Activated CD4-positive, alpha-beta T cell treated with anti-CD3 and anti-CD28 coated beads, Interleukin-2, Interleukin-6, amounts not matched to agents 100 ng/mL and 50 ng/mL, durations not matched to agents 16 hours and 8 hours (primary cell): ENCODE measurements at regions not wholly inside any gene's neighbourhood (a gene's known extent, or its start where the extent isn't known, plus 50 kb on each side); places are given as distances from the start of the nearest gene placed in this dataset.

ENCODE experiments used
- DNase-seq: peaks from one replicate; pipeline ENCODE4 v3.0.0-alpha.2; 2020

- DNase-seq = no peak
These were observed 498.3 kb downstream of the ADGRL2 start for GRCh38 chr1:82299056-82299455.

GRCh38 chr1:82297139-82297896 is 496.6 kb downstream of the ADGRL2 start:
- no peak for DNase-seq

GRCh38 chr1:82287556-82287955 is 486.8 kb downstream of the ADGRL2 start:
- no peak for DNase-seq

GRCh38 chr1:82284213-82284612 is 483.5 kb downstream of the ADGRL2 start:
- DNase-seq = no peak

- no peak for DNase-seq
These were observed 478.5 kb downstream of the ADGRL2 start for GRCh38 chr1:82279241-82279640.

GRCh38 chr1:82273816-82274215 is 473.1 kb downstream of the ADGRL2 start:
- no peak for DNase-seq

- DNase-seq = no peak
These were observed 468.7 kb downstream of the ADGRL2 start for GRCh38 chr1:82269431-82269830.

- DNase-seq = no peak
These were observed 468.1 kb downstream of the ADGRL2 start for GRCh38 chr1:82268826-82269225.

- DNase-seq = no peak
These were observed 465.6 kb downstream of the ADGRL2 start for GRCh38 chr1:82266351-82266750.

- DNase-seq = no peak
These were observed 464.7 kb downstream of the ADGRL2 start for GRCh38 chr1:82265436-82265835.

GRCh38 chr1:82264802-82265201 is 464.1 kb downstream of the ADGRL2 start:
- no peak for DNase-seq

GRCh38 chr1:82263396-82263795 is 462.7 kb downstream of the ADGRL2 start:
- DNase-seq = no peak

- no peak for DNase-seq
These were observed 459.9 kb downstream of the ADGRL2 start for GRCh38 chr1:82260666-82261065.

GRCh38 chr1:82260051-82260450 is 459.3 kb downstream of the ADGRL2 start:
- no peak for DNase-seq

- DNase-seq = no peak
These were observed 458.2 kb downstream of the ADGRL2 start for GRCh38 chr1:82258887-82259286.

- no peak for DNase-seq
These were observed 445.3 kb downstream of the ADGRL2 start for GRCh38 chr1:82246050-82246449.

GRCh38 chr1:82245345-82246014 is 444.7 kb downstream of the ADGRL2 start:
- no peak for DNase-seq

GRCh38 chr1:82240571-82240970 is 439.8 kb downstream of the ADGRL2 start:
- DNase-seq = no peak

- DNase-seq = no peak
These were observed 429.9 kb downstream of the ADGRL2 start for GRCh38 chr1:82230667-82231066.

- no peak for DNase-seq
These were observed 426.8 kb downstream of the ADGRL2 start for GRCh38 chr1:82227306-82228095.

GRCh38 chr1:82226186-82226505 is 425.4 kb downstream of the ADGRL2 start:
- DNase-seq = no peak

GRCh38 chr1:82225421-82226185 is 424.9 kb downstream of the ADGRL2 start:
- DNase-seq = peak; percentile 0

GRCh38 chr1:82223091-82223490 is 422.4 kb downstream of the ADGRL2 start:
- DNase-seq = no peak
